AG04449 (cell line): ENCODE measurements at regions not wholly inside any gene's neighbourhood (a gene's known extent, or its start where the extent isn't known, plus 50 kb on each side); places are given as distances from the start of the nearest gene placed in this dataset.

Experiments
- CTCF ChIA-PET: fragments of 350-600 bp; formaldehyde crosslinking; extraction: SDS; loops from one replicate; lab custom pipeline; 2021; ENCODE audit warnings: antibody characterized with exemption; lab: Yijun Ruan, JAX
- POLR2A ChIA-PET: fragments of 400-600, 350-600 bp; formaldehyde crosslinking; extraction: SDS; loops from one replicate; lab custom pipeline; 2020; ENCODE audit warnings: antibody characterized with exemption, inconsistent platforms; lab: Yijun Ruan, JAX
- DNase-seq: peaks from one replicate; pipeline ENCODE4 v3.0.0-alpha.2; 2010; ENCODE audit warnings: low read depth, low spot score
- H3K4me3 ChIP-seq: 2 replicates; pipeline ENCODE4 v1.5.1; 2011; ENCODE audit warnings: low read depth, mild to moderate bottlenecking, control low read depth, low read length
- TF ChIP-seq, protein P1 (sequence below): IDR thresholded peaks from one replicate; pipeline ENCODE4 v1.5.1; 2011; ENCODE audit warnings: mild to moderate bottlenecking, moderate library complexity, low read length, control low read depth, inconsistent platforms; ENCODE audit not compliant: insufficient read depth; ENCODE audit errors: missing control alignments

DNA sequence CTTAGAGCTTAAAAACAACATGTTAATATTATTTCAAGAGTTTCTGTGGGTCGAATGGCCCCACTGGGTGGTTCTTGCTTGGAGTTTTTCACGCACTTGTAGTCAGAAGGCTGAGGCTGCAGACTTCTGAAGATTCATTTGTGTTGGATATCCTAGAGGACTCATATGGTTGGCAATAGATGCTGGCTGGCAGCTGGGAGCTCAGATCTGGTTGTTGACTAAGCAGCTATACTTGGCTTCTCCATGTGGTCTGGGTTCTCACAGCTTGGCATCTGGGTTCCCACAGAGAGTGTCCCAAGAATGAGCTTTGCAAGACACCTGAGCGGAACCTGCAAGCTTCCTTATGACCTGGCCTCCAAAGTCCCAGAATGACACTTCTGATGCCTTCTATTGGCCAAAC lies 163.9 kb upstream of the ZC3H12C start:
- ChIA-PET POLR2A (no interaction called here), CTCF (interaction anchor here (6.3 kb wide), 1 partner anchor 11 kb away, joined by 22 read pairs; no protein-coding TSS in a partner anchor)
- DNase-seq = no peak
- H3K4me3 ChIP-seq = no peak overlapping the region
- TF ChIP-seq, protein P1, sequence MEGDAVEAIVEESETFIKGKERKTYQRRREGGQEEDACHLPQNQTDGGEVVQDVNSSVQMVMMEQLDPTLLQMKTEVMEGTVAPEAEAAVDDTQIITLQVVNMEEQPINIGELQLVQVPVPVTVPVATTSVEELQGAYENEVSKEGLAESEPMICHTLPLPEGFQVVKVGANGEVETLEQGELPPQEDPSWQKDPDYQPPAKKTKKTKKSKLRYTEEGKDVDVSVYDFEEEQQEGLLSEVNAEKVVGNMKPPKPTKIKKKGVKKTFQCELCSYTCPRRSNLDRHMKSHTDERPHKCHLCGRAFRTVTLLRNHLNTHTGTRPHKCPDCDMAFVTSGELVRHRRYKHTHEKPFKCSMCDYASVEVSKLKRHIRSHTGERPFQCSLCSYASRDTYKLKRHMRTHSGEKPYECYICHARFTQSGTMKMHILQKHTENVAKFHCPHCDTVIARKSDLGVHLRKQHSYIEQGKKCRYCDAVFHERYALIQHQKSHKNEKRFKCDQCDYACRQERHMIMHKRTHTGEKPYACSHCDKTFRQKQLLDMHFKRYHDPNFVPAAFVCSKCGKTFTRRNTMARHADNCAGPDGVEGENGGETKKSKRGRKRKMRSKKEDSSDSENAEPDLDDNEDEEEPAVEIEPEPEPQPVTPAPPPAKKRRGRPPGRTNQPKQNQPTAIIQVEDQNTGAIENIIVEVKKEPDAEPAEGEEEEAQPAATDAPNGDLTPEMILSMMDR = no peak

DNA sequence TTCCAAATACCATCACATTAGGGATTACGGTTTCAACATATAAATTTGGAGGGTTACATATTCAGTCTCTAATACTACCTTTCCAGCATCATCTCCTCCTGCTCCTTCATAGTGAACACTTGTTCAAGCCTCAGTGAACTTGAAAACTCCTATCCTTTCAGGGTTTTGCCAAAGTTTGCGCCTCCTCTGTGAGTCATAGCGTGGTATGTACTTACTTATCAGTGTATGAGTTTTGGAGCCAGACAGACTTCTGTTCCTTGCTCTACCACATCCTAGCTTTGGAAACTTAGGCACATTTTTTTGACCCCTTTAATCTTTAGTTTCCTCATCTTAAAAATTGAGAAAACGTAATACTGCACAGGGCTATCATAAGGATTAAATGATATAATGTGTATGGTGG lies 160.1 kb upstream of the ZC3H12C start:
- CTCF ChIA-PET = interaction anchor here (1.5 to 6.3 kb wide), 3 partner anchors 7 to 12 kb away, joined by 4 to 22 read pairs (median 9); no protein-coding TSS in a partner anchor
- TF ChIP-seq, protein P1 = no peak
- POLR2A ChIA-PET = no interaction called here
- H3K4me3 ChIP-seq = no peak overlapping the region
- DNase-seq = no peak

DNA sequence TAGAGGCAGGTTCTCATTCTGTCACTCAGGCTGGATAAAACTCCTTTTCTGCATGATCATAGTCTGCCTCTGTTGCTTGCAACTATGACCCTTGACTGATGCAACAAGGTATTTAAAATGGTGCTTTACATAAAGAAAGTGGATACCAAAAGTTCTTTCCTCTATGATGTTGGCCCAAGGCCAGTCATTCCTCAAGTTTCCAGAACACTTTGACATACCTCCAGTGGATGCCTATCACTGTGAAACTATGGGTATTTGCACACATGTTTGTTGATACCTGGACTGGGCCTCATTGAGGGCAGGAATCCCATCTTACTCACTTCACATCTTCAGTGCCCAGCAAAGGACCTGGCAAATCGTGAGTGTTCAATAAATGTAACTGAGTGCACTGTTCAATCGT lies 159.0 kb upstream of the ZC3H12C start:
- ChIA-PET POLR2A (no interaction called here), CTCF (interaction anchor here (0.8 to 1.2 kb wide), 2 partner anchors 13 to 88 kb away, joined by 3 read pairs; no protein-coding TSS in a partner anchor)

DNA sequence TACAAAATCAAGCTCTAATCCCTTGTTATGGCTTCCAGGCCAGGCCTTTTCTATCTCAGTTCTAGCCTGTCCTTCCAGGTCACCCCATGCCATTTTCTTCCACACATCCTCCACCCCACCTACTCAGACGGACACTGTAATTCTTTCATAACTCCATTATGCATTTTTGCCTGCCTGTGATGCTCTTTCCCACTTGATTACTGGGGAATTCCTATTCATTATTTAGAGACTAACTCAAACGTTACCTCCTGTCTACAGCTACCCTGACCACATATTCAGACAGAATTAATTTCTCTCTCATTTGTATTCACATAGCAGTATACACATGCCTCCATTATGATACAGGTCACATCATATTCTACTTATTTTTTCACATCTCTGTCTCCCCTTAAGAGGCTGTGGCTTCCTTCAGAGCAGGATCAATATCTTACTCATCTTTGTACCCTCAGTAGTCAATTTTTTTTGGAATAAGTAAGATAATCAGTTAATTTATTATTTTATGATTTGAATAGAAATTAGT lies 156.5 kb upstream of the ZC3H12C start:
- ChIA-PET POLR2A (no interaction called here), CTCF (interaction anchor here (0.9 to 2.0 kb wide), 3 partner anchors 8 to 85 kb away, joined by 3 to 7 read pairs (median 5); no protein-coding TSS in a partner anchor)
- TF ChIP-seq, protein P1 = no peak
- no peak overlapping the region for H3K4me3 ChIP-seq
- no peak for DNase-seq

More for the DNA sequence above, 159.0 kb upstream of the ZC3H12C start:
- no peak overlapping the region for H3K4me3 ChIP-seq
- TF ChIP-seq, protein P1 = no peak
- no peak for DNase-seq

DNA sequence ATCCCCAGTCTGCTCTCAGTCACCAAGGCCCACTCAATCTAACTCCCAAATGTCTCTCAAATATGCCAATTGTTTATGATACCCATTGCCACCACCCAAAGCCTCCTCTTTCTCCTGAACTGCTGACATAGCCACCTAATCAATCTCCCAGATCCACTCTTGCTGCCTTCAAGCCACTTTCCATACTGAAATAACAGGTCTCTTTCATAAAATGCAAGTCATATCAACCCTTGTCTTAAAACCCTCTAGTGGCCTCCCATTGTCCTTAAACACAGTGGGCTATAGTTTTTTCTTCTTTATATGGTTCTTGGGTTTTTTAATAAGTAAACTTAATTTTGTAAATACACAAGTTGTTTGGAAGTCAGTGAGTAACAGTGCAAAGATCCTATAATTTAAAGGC lies 155.2 kb upstream of the ZC3H12C start:
- ChIA-PET CTCF (interaction anchor here (0.6 to 0.9 kb wide), 3 partner anchors 1240 to 1819 kb away, joined by 3 to 4 read pairs (median 3); no protein-coding TSS in a partner anchor), POLR2A (no interaction called here)
- DNase-seq = no peak
- TF ChIP-seq, protein P1 = no peak
- no peak overlapping the region for H3K4me3 ChIP-seq

DNA sequence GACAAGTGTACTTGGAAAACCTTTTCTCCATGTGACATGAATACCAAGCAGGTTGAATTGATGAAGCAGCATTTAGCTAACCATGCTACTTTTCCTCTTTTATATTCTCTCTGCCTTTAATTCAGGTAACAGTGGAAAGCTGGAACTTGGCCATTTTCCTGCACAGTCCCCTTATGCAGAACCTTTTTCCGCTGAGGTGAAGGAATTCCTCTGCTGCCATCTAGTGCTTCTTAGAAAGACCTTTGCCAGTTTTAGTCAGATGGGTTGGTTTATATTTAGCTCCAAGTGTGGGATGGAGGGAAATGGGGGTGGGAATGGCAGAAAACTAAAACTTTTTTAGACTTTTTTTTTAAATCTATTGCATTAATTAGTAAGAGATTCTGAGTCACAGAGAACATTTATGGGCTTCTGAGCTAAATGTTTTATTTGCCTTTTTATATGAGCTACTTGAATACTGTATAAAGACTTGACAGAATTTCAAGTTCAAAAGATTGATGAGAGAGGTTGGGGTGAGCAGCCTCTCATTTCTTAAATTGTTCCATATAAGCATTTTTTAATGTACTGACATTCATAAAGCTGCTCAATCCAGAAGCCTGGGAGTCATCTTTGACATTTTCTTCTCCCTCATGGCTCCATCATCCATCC lies 153.9 kb upstream of the ZC3H12C start:
- DNase-seq = peak; percentile 49
- H3K4me3 ChIP-seq = no peak overlapping the region
- CTCF ChIA-PET = interaction anchor here (0.7 to 3.4 kb wide), 30 partner anchors 9 to 1283 kb away, joined by 3 to 85 read pairs (median 3); no protein-coding TSS in a partner anchor
- POLR2A ChIA-PET = no interaction called here
- TF ChIP-seq, protein P1 = peak; percentile 53
